Astrocyte of the spinal cord (primary cell): ENCODE measurements at regions not wholly inside any gene's neighbourhood (a gene's known extent, or its start where the extent isn't known, plus 50 kb on each side); places are given as distances from the start of the nearest gene placed in this dataset.

Experiments used
- DNase-seq: peaks from one replicate; pipeline ENCODE4 v3.0.0; 2011; ENCODE audit warnings: low read depth, low spot score
- H3K4me3 ChIP-seq: 2 replicates; pipeline ENCODE4 v1.5.1; 2011; ENCODE audit warnings: low read depth, mild to moderate bottlenecking, low read length, moderate library complexity
- CTCF ChIP-seq: IDR thresholded peaks from 2 replicates; pipeline ENCODE4 v1.5.1; 2012; ENCODE audit warnings: low read depth, mild to moderate bottlenecking, low read length, inconsistent platforms
- in situ Hi-C: cut with HindIII; loops from 2 replicates; pipeline ENCODE4 v1.10.0; 2017; ENCODE audit warnings: low sequenced_read_pairs

GRCh38 chr10:131487822-131488221 is 176.3 kb upstream of the TCERG1L start:
- no peak overlapping the region for H3K4me3 ChIP-seq
- no peak for DNase-seq
- no peak for TF ChIP-seq CTCF
- in situ Hi-C loops: no loop called here

- in situ Hi-C loops: no loop called here
- no peak for DNase-seq
- H3K4me3 ChIP-seq: no peak overlapping the region
- TF ChIP-seq CTCF: no peak
Measured at GRCh38 chr10:131490991-131491594, 179.6 kb upstream of the TCERG1L start.

GRCh38 chr10:131492211-131492857 is 180.8 kb upstream of the TCERG1L start:
- TF ChIP-seq CTCF: no peak
- no peak for DNase-seq
- in situ Hi-C loops: no loop called here

GRCh38 chr10:131493432-131493831 is 181.9 kb upstream of the TCERG1L start:
- no peak overlapping the region for H3K4me3 ChIP-seq
- in situ Hi-C loops: no loop called here
- no peak for DNase-seq
- TF ChIP-seq CTCF: no peak

More at GRCh38 chr10:131492211-131492857, 180.8 kb upstream of the TCERG1L start:
- no peak overlapping the region for H3K4me3 ChIP-seq

- in situ Hi-C loops: no loop called here
- no peak for TF ChIP-seq CTCF
- no peak for DNase-seq
- no peak overlapping the region for H3K4me3 ChIP-seq
Measured at GRCh38 chr10:131494451-131494850, 182.9 kb upstream of the TCERG1L start.

GRCh38 chr10:131495224-131495623 is 183.7 kb upstream of the TCERG1L start:
- no peak for TF ChIP-seq CTCF
- no peak overlapping the region for H3K4me3 ChIP-seq
- in situ Hi-C loops: no loop called here
- DNase-seq: no peak
